ENCODE measurements at regions not wholly inside any gene's neighbourhood (a gene's known extent, or its start where the extent isn't known, plus 50 kb on each side); places are given as distances from the start of the nearest gene placed in this dataset.
A peak's percentile ranks its signal among the peaks of the same experiment; 100 is the strongest.

- no peak overlapping the region for H3K4me3 ChIP-seq (ENCODE audit: low read depth, low read length)
- no peak for TF ChIP-seq CTCF (IDR thresholded peaks at IDR 0.05; ENCODE audit: borderline replicate concordance, insufficient read depth, low read depth, low read length)
Measured at GRCh38 chrX:99909946-99910345, 500.1 kb downstream of the PCDH19 start.

GRCh38 chrX:99901091-99901490, 509.0 kb downstream of the PCDH19 start:
- no peak for TF ChIP-seq CTCF (IDR thresholded peaks at IDR 0.05; ENCODE audit: borderline replicate concordance, insufficient read depth, low read depth, low read length)

GRCh38 chrX:99887918-99888317, 522.2 kb downstream of the PCDH19 start:
- no peak for TF ChIP-seq CTCF (IDR thresholded peaks at IDR 0.05; ENCODE audit: borderline replicate concordance, insufficient read depth, low read depth, low read length)
- no peak overlapping the region for H3K4me3 ChIP-seq (ENCODE audit: low read depth, low read length)

More at GRCh38 chrX:99901091-99901490, 509.0 kb downstream of the PCDH19 start:
- no peak overlapping the region for H3K4me3 ChIP-seq (ENCODE audit: low read depth, low read length)

- 0 out of 2 replicates have a peak, but pooled peaks have one; percentile 7 for TF ChIP-seq CTCF (IDR thresholded peaks at IDR 0.05; ENCODE audit: borderline replicate concordance, insufficient read depth, low read depth, low read length)
- no peak overlapping the region for H3K4me3 ChIP-seq (ENCODE audit: low read depth, low read length)
Measured at GRCh38 chrX:99857455-99857854, 552.6 kb downstream of the PCDH19 start.

GRCh38 chrX:99833821-99834220, 576.3 kb downstream of the PCDH19 start:
- no peak overlapping the region for H3K4me3 ChIP-seq (ENCODE audit: low read depth, low read length)
- TF ChIP-seq CTCF (IDR thresholded peaks at IDR 0.05; ENCODE audit: borderline replicate concordance, insufficient read depth, low read depth, low read length), result no peak

GRCh38 chrX:99820197-99820596, 589.9 kb downstream of the PCDH19 start:
- TF ChIP-seq CTCF (IDR thresholded peaks at IDR 0.05; ENCODE audit: borderline replicate concordance, insufficient read depth, low read depth, low read length), result no peak
- no peak overlapping the region for H3K4me3 ChIP-seq (ENCODE audit: low read depth, low read length)

GRCh38 chrX:99800016-99800415, 610.1 kb downstream of the PCDH19 start:
- no peak for TF ChIP-seq CTCF (IDR thresholded peaks at IDR 0.05; ENCODE audit: borderline replicate concordance, insufficient read depth, low read depth, low read length)
- H3K4me3 ChIP-seq (ENCODE audit: low read depth, low read length), result no peak overlapping the region

All from GM12875 (cell line).